ENCODE measurements at regions not wholly inside any gene's neighbourhood (a gene's known extent, or its start where the extent isn't known, plus 50 kb on each side); places are given as distances from the start of the nearest gene placed in this dataset.

GRCh38 chr11:81602508-81602907, 1131.2 kb downstream of the FAM181B start:
- Histone ChIP-seq H3K27me3 (no peaks in the 10 kb centered on the region), H3K9me3 (no peaks in the 10 kb centered on the region), H3K4me1 (no peaks in the 10 kb centered on the region), H3K4me3 (no peak overlapping the region), H3K36me3 (no peaks in the 10 kb centered on the region), H3K27ac (no peak overlapping the region)
- TF ChIP-seq, protein P1, sequence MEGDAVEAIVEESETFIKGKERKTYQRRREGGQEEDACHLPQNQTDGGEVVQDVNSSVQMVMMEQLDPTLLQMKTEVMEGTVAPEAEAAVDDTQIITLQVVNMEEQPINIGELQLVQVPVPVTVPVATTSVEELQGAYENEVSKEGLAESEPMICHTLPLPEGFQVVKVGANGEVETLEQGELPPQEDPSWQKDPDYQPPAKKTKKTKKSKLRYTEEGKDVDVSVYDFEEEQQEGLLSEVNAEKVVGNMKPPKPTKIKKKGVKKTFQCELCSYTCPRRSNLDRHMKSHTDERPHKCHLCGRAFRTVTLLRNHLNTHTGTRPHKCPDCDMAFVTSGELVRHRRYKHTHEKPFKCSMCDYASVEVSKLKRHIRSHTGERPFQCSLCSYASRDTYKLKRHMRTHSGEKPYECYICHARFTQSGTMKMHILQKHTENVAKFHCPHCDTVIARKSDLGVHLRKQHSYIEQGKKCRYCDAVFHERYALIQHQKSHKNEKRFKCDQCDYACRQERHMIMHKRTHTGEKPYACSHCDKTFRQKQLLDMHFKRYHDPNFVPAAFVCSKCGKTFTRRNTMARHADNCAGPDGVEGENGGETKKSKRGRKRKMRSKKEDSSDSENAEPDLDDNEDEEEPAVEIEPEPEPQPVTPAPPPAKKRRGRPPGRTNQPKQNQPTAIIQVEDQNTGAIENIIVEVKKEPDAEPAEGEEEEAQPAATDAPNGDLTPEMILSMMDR (IDR thresholded peaks at IDR 0.05) = no peak
- TF ChIP-seq POLR2A (IDR thresholded peaks at IDR 0.05) = no peak
- 32 to 46% methylated on average over 1 of the region's 1 CpG for WGBS, 2 donors
- intact Hi-C loops (cut with DNase I) = no loop called here
- no peak for DNase-seq

DNA sequence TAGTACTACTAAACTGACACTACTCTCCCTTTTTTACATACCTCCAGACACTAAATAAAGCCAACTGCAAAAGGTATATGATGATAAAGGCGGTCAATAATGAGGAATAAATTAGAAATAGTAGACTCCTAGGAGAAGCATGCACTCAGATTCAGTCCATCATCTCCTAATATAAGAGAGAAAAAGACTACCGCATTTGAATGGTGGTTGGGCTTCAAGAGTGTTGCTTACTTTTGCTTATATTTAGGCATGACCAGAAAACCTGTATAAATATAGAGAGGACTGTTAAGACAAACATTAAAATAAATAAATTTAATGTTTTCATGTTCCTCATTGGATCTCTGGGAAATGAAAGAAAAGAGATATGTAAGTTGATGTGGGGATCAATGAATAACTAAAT, 1137.0 kb downstream of the FAM181B start:
- H3K4me1 ChIP-seq = no peaks in the 10 kb centered on the region
- intact Hi-C loops (cut with DNase I) = no loop called here
- no peaks in the 10 kb centered on the region for H3K27me3 ChIP-seq
- H3K4me3 ChIP-seq = no peak overlapping the region
- no peak for DNase-seq
- no peaks in the 10 kb centered on the region for H3K36me3 ChIP-seq
- no peaks in the 10 kb centered on the region for H3K9me3 ChIP-seq
- H3K27ac ChIP-seq = no peak overlapping the region
- WGBS, 2 donors = 40 to 45% methylated on average over 2 of the region's 2 CpGs
- no peak for TF ChIP-seq POLR2A (IDR thresholded peaks at IDR 0.05)
- TF ChIP-seq, protein P1 (IDR thresholded peaks at IDR 0.05) = no peak

DNA sequence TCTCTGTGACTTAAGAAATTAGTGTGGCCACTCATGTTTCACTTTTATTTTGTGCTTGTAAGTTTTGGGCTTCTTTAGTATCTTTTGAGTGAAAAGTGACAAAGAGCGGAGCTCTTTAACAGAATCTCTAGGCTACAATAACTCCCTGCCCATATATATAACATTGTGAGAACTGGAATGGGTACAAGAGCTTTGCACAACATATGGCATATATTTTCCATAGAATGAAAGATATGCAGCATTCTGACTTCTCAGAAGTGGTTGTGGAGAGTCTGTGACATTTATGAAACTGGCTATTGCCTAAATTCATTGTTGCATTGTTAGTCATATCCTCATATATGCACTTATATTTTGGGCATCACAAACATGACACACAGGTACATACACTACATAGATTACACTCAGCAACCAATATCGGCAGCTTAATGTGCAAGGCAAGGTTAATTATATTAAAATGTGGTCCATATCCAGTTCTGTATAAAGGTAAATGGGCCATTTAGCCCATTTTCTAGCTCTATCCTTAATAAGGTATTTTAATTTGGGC, 1148.2 kb downstream of the FAM181B start:
- Histone ChIP-seq H3K4me3 (no peak overlapping the region), H3K36me3 (no peaks in the 10 kb centered on the region), H3K27me3 (no peaks in the 10 kb centered on the region), H3K9me3 (no peaks in the 10 kb centered on the region), H3K27ac (no peak overlapping the region), H3K4me1 (no peaks in the 10 kb centered on the region)
- 79 to 95% methylated on average over 2 of the region's 2 CpGs for WGBS, 2 donors
- TF ChIP-seq, protein P1 (IDR thresholded peaks at IDR 0.05) = no peak
- TF ChIP-seq POLR2A (IDR thresholded peaks at IDR 0.05) = no peak
- intact Hi-C loops (cut with DNase I) = no loop called here
- no peak for DNase-seq

GRCh38 chr11:81579339-81579738, 1154.3 kb downstream of the FAM181B start:
- no peaks in the 10 kb centered on the region for H3K27me3 ChIP-seq
- no peaks in the 10 kb centered on the region for H3K9me3 ChIP-seq
- no peak overlapping the region for H3K27ac ChIP-seq
- WGBS, 2 donors = 5 to 24% methylated on average over 2 of the region's 2 CpGs
- DNase-seq = no peak
- TF ChIP-seq, protein P1 (IDR thresholded peaks at IDR 0.05) = no peak
- no peak for TF ChIP-seq POLR2A (IDR thresholded peaks at IDR 0.05)
- no peaks in the 10 kb centered on the region for H3K36me3 ChIP-seq
- intact Hi-C loops (cut with DNase I) = no loop called here
- H3K4me1 ChIP-seq = no peaks in the 10 kb centered on the region
- H3K4me3 ChIP-seq = no peak overlapping the region

- H3K9me3 ChIP-seq = no peaks in the 10 kb centered on the region
- WGBS, 2 donors = 54 to 59% methylated on average over 4 of the region's 4 CpGs
- intact Hi-C loops (cut with DNase I) = no loop called here
Observed at GRCh38 chr11:81578571-81578970, 1155.1 kb downstream of the FAM181B start.

More at GRCh38 chr11:81578571-81578970, 1155.1 kb downstream of the FAM181B start:
- no peak overlapping the region for H3K27ac ChIP-seq
- H3K4me3 ChIP-seq = no peak overlapping the region
- no peaks in the 10 kb centered on the region for H3K36me3 ChIP-seq
- H3K4me1 ChIP-seq = no peaks in the 10 kb centered on the region
- no peaks in the 10 kb centered on the region for H3K27me3 ChIP-seq
- DNase-seq = no peak
- TF ChIP-seq POLR2A (IDR thresholded peaks at IDR 0.05) = no peak
- TF ChIP-seq, protein P1 (IDR thresholded peaks at IDR 0.05) = no peak
